ENCODE measurements at regions not wholly inside any gene's neighbourhood (a gene's known extent, or its start where the extent isn't known, plus 50 kb on each side); places are given as distances from the start of the nearest gene placed in this dataset.

GRCh38 chr18:49677762-49678413 lies 116.0 kb downstream of the LIPG start:
- CTCF ChIA-PET = no interaction called here
- Histone ChIP-seq H3K4me1 (ENCODE audit: control insufficient read depth, insufficient read depth, low read length) (peaks cover 5% of the 10 kb centered on the region; the same call in 1 of the 2 replicates), H3K36me3 (ENCODE audit: control insufficient read depth in 2 of 2, insufficient read depth in 1 of 2, low read length in 2 of 2) (no peaks in the 10 kb centered on the region)

GRCh38 chr18:49677081-49677480 lies 115.2 kb downstream of the LIPG start:
- Histone ChIP-seq H3K27ac (ENCODE audit: extremely low read depth, low read depth, low read length) (no peak overlapping the region), H3K36me3 (ENCODE audit: control insufficient read depth in 2 of 2, insufficient read depth in 1 of 2, low read length in 2 of 2) (no peaks in the 10 kb centered on the region), H3K4me1 (ENCODE audit: control insufficient read depth, insufficient read depth, low read length) (peaks cover 5% of the 10 kb centered on the region; the same call in 1 of the 2 replicates), H3K9me3 (ENCODE audit: control insufficient read depth, insufficient read depth, low read depth, low read length) (no peaks in the 10 kb centered on the region), H3K4me3 (ENCODE audit: low read depth, low read length) (no peak overlapping the region)
- CTCF ChIA-PET = no interaction called here
- POLR2A ChIA-PET = no interaction called here
- no peak for TF ChIP-seq ZNF621 (tag by site-specific recombination; IDR thresholded peaks at IDR 0.05)
- TF ChIP-seq ZNF433 (tag by site-specific recombination; IDR thresholded peaks at IDR 0.05; ENCODE audit: low read depth) = no peak
- TF ChIP-seq ZBTB1 (tag by site-specific recombination; IDR thresholded peaks at IDR 0.05) = no peak
- TF ChIP-seq ZNF670 (tag by site-specific recombination; IDR thresholded peaks at IDR 0.05; ENCODE audit: low read depth) = no peak
- no peak for TF ChIP-seq HOXD13 (CRISPR knock-in tag; IDR thresholded peaks at IDR 0.05; ENCODE audit: borderline replicate concordance)

More at GRCh38 chr18:49677762-49678413, 116.0 kb downstream of the LIPG start:
- H3K9me3 ChIP-seq (ENCODE audit: control insufficient read depth, insufficient read depth, low read depth, low read length) = no peaks in the 10 kb centered on the region
- no peak overlapping the region for H3K27ac ChIP-seq (ENCODE audit: extremely low read depth, low read depth, low read length)
- TF ChIP-seq ZNF624 (tag by site-specific recombination; IDR thresholded peaks at IDR 0.05) = no peak
- no peak for TF ChIP-seq ZNF121 (tag by site-specific recombination; IDR thresholded peaks at IDR 0.05)
- TF ChIP-seq ZNF473 (tag by site-specific recombination; IDR thresholded peaks at IDR 0.05) = no peak
- no peak for TF ChIP-seq FEZF1 (tag by site-specific recombination; IDR thresholded peaks at IDR 0.05)
- no peak for TF ChIP-seq KLF9 (tag by site-specific recombination; IDR thresholded peaks at IDR 0.05; ENCODE audit: low read depth)
- no peak for TF ChIP-seq ZNF132 (tag by site-specific recombination; IDR thresholded peaks at IDR 0.05; ENCODE audit: borderline replicate concordance)
- TF ChIP-seq ZNF830 (tag by site-specific recombination; IDR thresholded peaks at IDR 0.05; ENCODE audit: low read depth) = no peak
- no peak for TF ChIP-seq ZNF404 (tag by site-specific recombination; IDR thresholded peaks at IDR 0.05)
- TF ChIP-seq KLF8 (tag by site-specific recombination; IDR thresholded peaks at IDR 0.05) = no peak
- TF ChIP-seq ZNF391 (tag by site-specific recombination; IDR thresholded peaks at IDR 0.05; ENCODE audit: borderline replicate concordance, low read depth) = no peak
- POLR2A ChIA-PET = no interaction called here
- no peak overlapping the region for H3K4me3 ChIP-seq (ENCODE audit: low read depth, low read length)

GRCh38 chr18:49673281-49673680 lies 111.4 kb downstream of the LIPG start:
- ChIA-PET POLR2A (no interaction called here), CTCF (no interaction called here)
- H3K9me3 ChIP-seq (ENCODE audit: control insufficient read depth, insufficient read depth, low read depth, low read length) = no peaks in the 10 kb centered on the region
- H3K36me3 ChIP-seq (ENCODE audit: control insufficient read depth in 2 of 2, insufficient read depth in 1 of 2, low read length in 2 of 2) = no peaks in the 10 kb centered on the region
- no peak overlapping the region for H3K4me3 ChIP-seq (ENCODE audit: low read depth, low read length)
- H3K4me1 ChIP-seq (ENCODE audit: control insufficient read depth, insufficient read depth, low read length) = 0 out of 2 replicates have a peak, but pooled peaks cover 2% of the 10 kb centered on the region
- no peak overlapping the region for H3K27ac ChIP-seq (ENCODE audit: extremely low read depth, low read depth, low read length)
- TF ChIP-seq TSHZ1 (tag by site-specific recombination; IDR thresholded peaks at IDR 0.05; ENCODE audit: borderline replicate concordance) (no peak), ZBTB11 (tag by site-specific recombination; conservative IDR thresholded peaks at IDR 0.05; ENCODE audit: low read depth) (no peak), ZNF223 (tag by site-specific recombination; IDR thresholded peaks at IDR 0.05) (no peak), KLF16 (tag by site-specific recombination; IDR thresholded peaks at IDR 0.05) (no peak), ZSCAN23 (tag by site-specific recombination; IDR thresholded peaks at IDR 0.05) (no peak), ZNF280D (tag by site-specific recombination; IDR thresholded peaks at IDR 0.05) (no peak)

Data from HEK293 (cell line).